Upper lobe of left lung (tissue), 6 donors: ENCODE measurements at regions not wholly inside any gene's neighbourhood (a gene's known extent, or its start where the extent isn't known, plus 50 kb on each side); places are given as distances from the start of the nearest gene placed in this dataset.

Experiments
- ATAC-seq, 2 donors: fragments of 200-7000 bp; cut with Tn5 transposase; one replicate each; pipeline ENCODE4 v1.9.1; 2022; ENCODE audit warnings: mild to moderate bottlenecking in 2 of 2, moderate library complexity in 2 of 2; ENCODE audit not compliant: low FRiP score in 2 of 2
- DNase-seq, 2 donors: peaks; one replicate each; pipeline ENCODE4 v3.0.0-alpha.2; 2019 to 2020
- H3K27ac ChIP-seq, 4 donors: fragments of 200-600 bp; sonication (generic); one replicate each; pipeline ENCODE4 v1.5.1; 2016 to 2019
- H3K27me3 ChIP-seq, 4 donors: fragments of 200-600 bp; sonication (generic); one replicate each; pipeline ENCODE4 v1.5.1; 2017 to 2019
- H3K36me3 ChIP-seq, 4 donors: fragments of 200-600 bp; sonication (generic); one replicate each; pipeline ENCODE4 v1.5.1; 2016 to 2019
- H3K4me1 ChIP-seq, 4 donors: fragments of 200-600 bp; sonication (generic); one replicate each; pipeline ENCODE4 v1.5.1; 2018 to 2019
- H3K4me3 ChIP-seq, 4 donors: fragments of 200-600 bp; sonication (generic); one replicate each; pipeline ENCODE4 v1.5.1; 2017 to 2019; ENCODE audit warnings: mild to moderate bottlenecking in 2 of 4, moderate library complexity in 1 of 4
- H3K9me3 ChIP-seq, 4 donors: fragments of 200-600 bp; sonication (generic); one replicate each; pipeline ENCODE4 v1.5.1; 2018 to 2019
- EP300 ChIP-seq, 4 donors: sonication (generic); formaldehyde crosslinking; IDR thresholded peaks; one replicate each; pipeline ENCODE4 v1.5.1; 2017; ENCODE audit warnings: antibody characterized with exemption in 4 of 4, control low read depth in 2 of 4
- POLR2A ChIP-seq, 4 donors: fragments of 450-650 bp; IDR thresholded peaks; one replicate each; pipeline ENCODE4 v1.5.1; 2016 to 2017; ENCODE audit warnings: antibody characterized with exemption in 4 of 4, mild to moderate bottlenecking in 2 of 4
- POLR2AphosphoS5 ChIP-seq, 2 donors: sonication (generic); formaldehyde crosslinking; IDR thresholded peaks; one replicate each; pipeline ENCODE4 v1.5.1; 2017; ENCODE audit warnings: antibody characterized with exemption in 2 of 2
- WGBS, 2 donors: methylation state at CpG; one replicate each; pipeline ENCODE4 v1.1.5; 2017 to 2018; 5-methylcytosine and 5-hydroxymethylcytosine counted together
- TF ChIP-seq, protein P1 (sequence below), 6 experiments: fragments of 450-650 bp in 4 of 6; fragments of 200-600 bp in 2 of 6; sonication (generic) in 2 of 6; IDR thresholded peaks; one replicate each; pipeline ENCODE4 v1.5.1; 2016 to 2019; ENCODE audit warnings: antibody characterized with exemption in 6 of 6
- donor health status: DM: no; HTN: no; CAD: no; lungs with moderate emphysema.
- donor health status: DM: no; HTN: yes; CAD: no; lungs with severe emphysema.

DNA sequence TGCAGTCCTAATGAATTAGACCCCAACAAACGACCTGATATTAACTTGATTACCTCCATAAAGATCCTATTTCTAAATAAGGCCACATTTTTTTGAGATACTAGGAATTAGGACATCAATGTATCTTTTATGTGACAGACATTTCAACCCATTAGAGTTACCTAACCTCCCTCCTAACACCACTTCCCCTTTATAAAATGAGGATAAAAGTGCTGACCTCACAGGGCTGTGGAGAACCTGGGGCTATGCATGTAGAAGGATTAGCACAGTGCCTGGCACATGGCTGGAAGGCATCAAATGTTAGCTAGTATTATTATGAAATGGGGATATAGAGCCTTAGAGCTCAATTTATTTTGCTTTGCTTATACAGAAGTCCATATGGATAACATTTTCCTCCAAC is 53.5 kb upstream of the LRRN1 start:
- Histone ChIP-seq H3K27ac (no peak overlapping the region), H3K27me3 (no peaks in the 10 kb centered on the region), H3K4me3 (no peak overlapping the region), H3K36me3 (no peaks in the 10 kb centered on the region), H3K4me1 (no peaks in the 10 kb centered on the region), H3K9me3 (no peaks in the 10 kb centered on the region)
- ATAC-seq (no peak), DNase-seq (no peak)
- TF ChIP-seq EP300 (IDR thresholded peaks at IDR 0.05) (no peak), POLR2AphosphoS5 (IDR thresholded peaks at IDR 0.05) (no peak), POLR2A (IDR thresholded peaks at IDR 0.05) (no peak)
- TF ChIP-seq, protein P1, sequence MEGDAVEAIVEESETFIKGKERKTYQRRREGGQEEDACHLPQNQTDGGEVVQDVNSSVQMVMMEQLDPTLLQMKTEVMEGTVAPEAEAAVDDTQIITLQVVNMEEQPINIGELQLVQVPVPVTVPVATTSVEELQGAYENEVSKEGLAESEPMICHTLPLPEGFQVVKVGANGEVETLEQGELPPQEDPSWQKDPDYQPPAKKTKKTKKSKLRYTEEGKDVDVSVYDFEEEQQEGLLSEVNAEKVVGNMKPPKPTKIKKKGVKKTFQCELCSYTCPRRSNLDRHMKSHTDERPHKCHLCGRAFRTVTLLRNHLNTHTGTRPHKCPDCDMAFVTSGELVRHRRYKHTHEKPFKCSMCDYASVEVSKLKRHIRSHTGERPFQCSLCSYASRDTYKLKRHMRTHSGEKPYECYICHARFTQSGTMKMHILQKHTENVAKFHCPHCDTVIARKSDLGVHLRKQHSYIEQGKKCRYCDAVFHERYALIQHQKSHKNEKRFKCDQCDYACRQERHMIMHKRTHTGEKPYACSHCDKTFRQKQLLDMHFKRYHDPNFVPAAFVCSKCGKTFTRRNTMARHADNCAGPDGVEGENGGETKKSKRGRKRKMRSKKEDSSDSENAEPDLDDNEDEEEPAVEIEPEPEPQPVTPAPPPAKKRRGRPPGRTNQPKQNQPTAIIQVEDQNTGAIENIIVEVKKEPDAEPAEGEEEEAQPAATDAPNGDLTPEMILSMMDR (IDR thresholded peaks at IDR 0.05): no peak
- WGBS, 2 donors: 23 to 54% methylated on average over 1 of the region's 1 CpG

DNA sequence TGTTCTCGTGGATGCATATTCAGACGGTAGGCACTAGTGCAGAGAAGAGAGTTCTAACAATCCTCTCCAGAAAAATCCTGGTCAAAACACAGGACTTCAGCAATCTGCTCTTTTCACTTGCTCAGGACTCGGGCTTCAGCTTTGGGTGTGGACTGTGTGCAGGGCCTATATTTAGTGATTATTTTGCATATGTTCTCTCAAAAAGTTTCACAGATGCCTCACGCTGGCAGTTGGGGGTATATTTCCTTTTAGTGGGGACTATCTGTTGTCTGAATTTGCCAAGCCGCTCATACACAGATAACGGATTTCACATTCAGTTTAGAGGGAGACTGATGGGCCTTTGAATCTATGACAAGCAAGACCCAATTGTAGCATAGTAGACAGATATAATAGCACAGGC is 54.4 kb upstream of the LRRN1 start:
- no peaks in the 10 kb centered on the region for H3K36me3 ChIP-seq
- H3K27me3 ChIP-seq: no peaks in the 10 kb centered on the region
- no peak overlapping the region for H3K27ac ChIP-seq
- TF ChIP-seq, protein P1 (IDR thresholded peaks at IDR 0.05): no peak
- TF ChIP-seq POLR2A (IDR thresholded peaks at IDR 0.05) (no peak), EP300 (IDR thresholded peaks at IDR 0.05) (no peak), POLR2AphosphoS5 (IDR thresholded peaks at IDR 0.05) (no peak)
- ATAC-seq (no peak), DNase-seq (no peak)
- H3K9me3 ChIP-seq: no peaks in the 10 kb centered on the region
- 80 to 88% methylated on average over 6 of the region's 6 CpGs for WGBS, 2 donors
- no peaks in the 10 kb centered on the region for H3K4me1 ChIP-seq
- H3K4me3 ChIP-seq: no peak overlapping the region

DNA sequence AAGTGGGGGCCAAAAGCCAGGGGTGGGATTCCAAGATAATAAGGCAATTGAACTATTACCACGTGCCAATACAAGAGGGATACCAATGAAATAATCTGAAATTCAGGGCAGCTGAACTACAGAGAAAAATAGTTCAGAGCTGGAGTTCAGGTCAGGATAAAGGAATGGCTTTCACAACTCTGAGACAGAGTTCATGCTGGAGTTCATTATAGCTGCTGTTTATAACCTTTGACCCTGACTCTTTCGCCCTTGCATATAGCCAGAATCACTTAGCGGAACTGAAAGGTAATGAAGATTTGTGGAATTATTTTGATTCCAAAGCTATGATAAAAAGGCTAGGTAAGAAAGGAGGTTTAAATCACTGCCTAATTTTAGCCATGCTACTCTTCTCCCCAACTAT is 55.5 kb upstream of the LRRN1 start:
- Histone ChIP-seq H3K27me3 (no peaks in the 10 kb centered on the region), H3K4me1 (no peaks in the 10 kb centered on the region), H3K27ac (no peak overlapping the region), H3K9me3 (no peaks in the 10 kb centered on the region), H3K4me3 (no peak overlapping the region), H3K36me3 (no peaks in the 10 kb centered on the region)
- DNase-seq: no peak
- TF ChIP-seq EP300 (IDR thresholded peaks at IDR 0.05) (no peak), POLR2AphosphoS5 (IDR thresholded peaks at IDR 0.05) (no peak), POLR2A (IDR thresholded peaks at IDR 0.05) (no peak)
- TF ChIP-seq, protein P1 (IDR thresholded peaks at IDR 0.05): no peak
- ATAC-seq: no peak
- WGBS, 2 donors: 84 to 89% methylated on average over 3 of the region's 3 CpGs

DNA sequence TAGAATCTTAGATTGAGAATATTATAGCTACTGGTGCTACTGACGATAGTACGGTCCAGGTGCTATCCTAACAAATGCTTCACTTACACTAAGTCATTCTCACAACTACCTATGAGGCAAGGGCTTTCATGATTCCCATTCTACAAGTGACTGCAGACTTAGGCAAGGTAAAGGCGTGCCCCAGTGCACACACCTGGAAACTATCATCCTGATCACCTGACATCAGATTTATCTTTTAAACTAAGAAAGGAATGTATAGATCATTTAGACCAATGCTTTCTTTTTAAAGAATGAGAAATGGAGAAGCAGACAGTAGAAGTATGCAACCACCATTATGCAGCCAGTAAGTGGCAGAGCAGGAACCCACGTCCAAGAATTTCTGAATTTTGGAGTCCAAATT is 59.2 kb upstream of the LRRN1 start:
- no peaks in the 10 kb centered on the region for H3K36me3 ChIP-seq
- no peaks in the 10 kb centered on the region for H3K9me3 ChIP-seq
- no peak for ATAC-seq
- H3K27ac ChIP-seq: no peak overlapping the region
- no peaks in the 10 kb centered on the region for H3K4me1 ChIP-seq
- TF ChIP-seq, protein P1 (IDR thresholded peaks at IDR 0.05): no peak
- TF ChIP-seq EP300 (IDR thresholded peaks at IDR 0.05) (no peak), POLR2AphosphoS5 (IDR thresholded peaks at IDR 0.05) (no peak), POLR2A (IDR thresholded peaks at IDR 0.05) (no peak)
- H3K27me3 ChIP-seq: no peaks in the 10 kb centered on the region
- DNase-seq: no peak
- H3K4me3 ChIP-seq: no peak overlapping the region
- 79 to 91% methylated on average over 4 of the region's 4 CpGs for WGBS, 2 donors

DNA sequence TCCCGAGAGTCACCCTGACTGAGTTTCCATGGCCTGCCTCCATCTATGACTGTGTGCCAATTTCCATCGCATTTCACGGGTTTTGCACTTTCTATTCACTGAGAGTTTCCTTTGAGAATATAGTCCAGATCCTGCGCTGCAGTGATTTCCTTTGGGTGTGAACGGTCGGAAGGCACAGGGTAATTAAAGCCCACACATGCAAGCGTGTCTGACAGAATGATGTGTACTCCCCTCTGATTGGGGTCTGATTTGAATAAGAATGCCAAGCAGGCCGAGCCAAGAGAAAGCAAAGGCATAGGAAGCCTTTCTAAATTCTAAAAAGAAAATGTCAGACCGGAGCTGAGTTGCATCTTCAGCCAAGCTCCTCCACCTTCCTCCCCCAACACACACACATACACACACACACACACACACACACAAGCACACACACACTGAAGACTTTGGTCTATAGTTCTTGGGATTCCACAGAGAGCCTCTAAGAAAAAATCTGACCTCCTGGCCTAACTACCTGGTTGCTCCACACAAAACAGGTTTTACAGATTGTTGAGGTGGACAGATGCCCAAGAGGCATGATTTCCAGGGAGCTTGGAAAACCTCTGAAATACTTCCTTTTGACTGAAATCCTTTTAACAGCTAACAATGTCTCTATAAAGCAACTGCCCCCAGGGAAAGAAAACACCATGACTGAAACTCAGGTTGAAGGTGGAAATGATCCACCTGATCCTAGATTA is 59.7 kb upstream of the LRRN1 start:
- Histone ChIP-seq H3K27ac (no peak overlapping the region), H3K9me3 (no peaks in the 10 kb centered on the region), H3K4me3 (no peak overlapping the region), H3K4me1 (no peaks in the 10 kb centered on the region), H3K36me3 (no peaks in the 10 kb centered on the region), H3K27me3 (no peaks in the 10 kb centered on the region)
- TF ChIP-seq POLR2AphosphoS5 (IDR thresholded peaks at IDR 0.05) (no peak), POLR2A (IDR thresholded peaks at IDR 0.05) (no peak), EP300 (IDR thresholded peaks at IDR 0.05) (no peak)
- TF ChIP-seq, protein P1 (IDR thresholded peaks at IDR 0.05): no peak
- DNase-seq (no peak), ATAC-seq (no peak)
- WGBS, 2 donors: 77 to 81% methylated on average over 8 to 9 of the region's 9 CpGs
